AG04450 (cell line): ENCODE measurements at regions not wholly inside any gene's neighbourhood (a gene's known extent, or its start where the extent isn't known, plus 50 kb on each side); places are given as distances from the start of the nearest gene placed in this dataset.

Experiments used
- CTCF ChIA-PET: fragments of 300-600, 350-600 bp; formaldehyde crosslinking; extraction: SDS; loops from one replicate; lab custom pipeline; 2022; ENCODE audit warnings: antibody characterized with exemption, inconsistent platforms; lab: Charles Lee
- POLR2A ChIA-PET: fragments of 350-600 bp; formaldehyde crosslinking; extraction: SDS; loops from one replicate; lab custom pipeline; 2021; ENCODE audit warnings: antibody characterized with exemption, inconsistent platforms; lab: Yijun Ruan, JAX
- DNase-seq: peaks from one replicate; pipeline ENCODE4 v3.0.0-alpha.2; 2011; ENCODE audit warnings: low read depth, low spot score
- H3K27ac ChIP-seq: one replicate; pipeline ENCODE4 v1.5.1; 2012; ENCODE audit warnings: low read depth, low read length, control low read depth
- H3K27me3 ChIP-seq: one replicate; pipeline ENCODE4 v1.6.0; 2012; ENCODE audit warnings: low read length; ENCODE audit not compliant: control insufficient read depth, insufficient read depth
- H3K4me3 ChIP-seq: 2 replicates; pipeline ENCODE4 v1.5.1; 2011; ENCODE audit warnings: mild to moderate bottlenecking, low read depth, low read length, control low read depth
- H3K9me3 ChIP-seq: 2 replicates; pipeline ENCODE4 v1.5.1; 2012; ENCODE audit warnings: low read length; ENCODE audit not compliant: control insufficient read depth, insufficient read depth
- CTCF ChIP-seq: IDR thresholded peaks from 2 replicates; pipeline ENCODE4 v1.5.1; 2011; ENCODE audit warnings: low read depth, low read length, control low read depth, inconsistent platforms

GRCh38 chr3:5480190-5480589, 292.7 kb downstream of the EDEM1 start:
- no peak for TF ChIP-seq CTCF
- no peaks in the 10 kb centered on the region for H3K27me3 ChIP-seq
- no peak overlapping the region for H3K27ac ChIP-seq
- ChIA-PET POLR2A (no interaction called here), CTCF (no interaction called here)
- no peak overlapping the region for H3K4me3 ChIP-seq
- DNase-seq = no peak
- H3K9me3 ChIP-seq = peaks cover 3% of the 10 kb centered on the region; the same call in 1 of the 2 replicates

GRCh38 chr3:5485427-5485826, 297.9 kb downstream of the EDEM1 start:
- TF ChIP-seq CTCF = no peak
- CTCF ChIA-PET = no interaction called here
- no peak overlapping the region for H3K4me3 ChIP-seq
- no peak for DNase-seq
- POLR2A ChIA-PET = no interaction called here
- H3K27ac ChIP-seq = no peak overlapping the region
- H3K9me3 ChIP-seq = no peaks in the 10 kb centered on the region
- H3K27me3 ChIP-seq = no peaks in the 10 kb centered on the region

DNA sequence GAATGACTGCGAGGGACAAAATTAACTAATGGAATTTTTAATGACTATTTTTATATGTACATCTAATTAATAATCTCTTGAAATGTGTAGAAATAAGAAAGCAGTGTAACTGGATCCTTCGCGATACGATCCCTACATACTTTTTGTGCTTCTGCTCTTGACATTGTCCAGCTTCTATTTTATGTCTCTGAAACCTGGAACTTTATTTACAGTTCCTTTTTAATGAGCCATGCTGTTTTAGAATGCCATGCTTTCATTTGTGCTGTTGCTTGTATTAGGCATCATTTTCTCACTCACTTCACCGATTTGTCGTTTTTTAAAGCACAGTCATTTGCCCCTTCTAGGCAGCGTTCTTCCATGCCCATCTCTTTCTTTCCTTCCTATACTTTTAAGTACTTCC, 301.3 kb downstream of the EDEM1 start:
- H3K9me3 ChIP-seq = no peaks in the 10 kb centered on the region; the same call in 1 of the 2 replicates
- no peaks in the 10 kb centered on the region for H3K27me3 ChIP-seq
- CTCF ChIA-PET = no interaction called here
- no peak for DNase-seq
- POLR2A ChIA-PET = no interaction called here
- no peak overlapping the region for H3K4me3 ChIP-seq
- no peak overlapping the region for H3K27ac ChIP-seq
- no peak for TF ChIP-seq CTCF

- no peak for TF ChIP-seq CTCF
Observed at GRCh38 chr3:5489536-5489935, 302.0 kb downstream of the EDEM1 start.

GRCh38 chr3:5494905-5495519, 307.5 kb downstream of the EDEM1 start:
- no peak for TF ChIP-seq CTCF
- Histone ChIP-seq H3K4me3 (no peak overlapping the region), H3K27me3 (no peaks in the 10 kb centered on the region), H3K27ac (no peak overlapping the region), H3K9me3 (no peaks in the 10 kb centered on the region; the same call in 1 of the 2 replicates)
- ChIA-PET POLR2A (no interaction called here), CTCF (no interaction called here)
- no peak for DNase-seq

More at GRCh38 chr3:5489536-5489935, 302.0 kb downstream of the EDEM1 start:
- no peaks in the 10 kb centered on the region; the same call in 1 of the 2 replicates for H3K9me3 ChIP-seq
- DNase-seq = no peak
- no peaks in the 10 kb centered on the region for H3K27me3 ChIP-seq
- H3K27ac ChIP-seq = no peak overlapping the region
- no peak overlapping the region for H3K4me3 ChIP-seq
- CTCF ChIA-PET = no interaction called here
- POLR2A ChIA-PET = no interaction called here
